Hematopoietic multipotent progenitor cell (in vitro differentiated cells): ENCODE measurements at regions not wholly inside any gene's neighbourhood (a gene's known extent, or its start where the extent isn't known, plus 50 kb on each side); places are given as distances from the start of the nearest gene placed in this dataset. TPM values are rescaled to one million over a fixed set of nuclear protein-coding genes. Genes with fewer than 3 reads are reported as not detected.

Experiments
- DNase-seq, 3 donors: peaks; one replicate each; pipeline ENCODE4 v3.0.0-alpha.2; 2011 to 2015; ENCODE audit warnings: low read depth in 2 of 3, low spot score in 2 of 3
- small RNA-seq: library from RNA; depleted of rRNA; stranded (forward); fragments of <200 nt; gene quantifications from one replicate; pipeline ENCODE3, GENCODE V24; 2012

GRCh38 chr15:77691607-77692006 lies 58.9 kb upstream of the LINGO1 start:
- no peak for DNase-seq

- no peak for DNase-seq
Measured at GRCh38 chr15:77689821-77690220, 57.1 kb upstream of the LINGO1 start.

DNA sequence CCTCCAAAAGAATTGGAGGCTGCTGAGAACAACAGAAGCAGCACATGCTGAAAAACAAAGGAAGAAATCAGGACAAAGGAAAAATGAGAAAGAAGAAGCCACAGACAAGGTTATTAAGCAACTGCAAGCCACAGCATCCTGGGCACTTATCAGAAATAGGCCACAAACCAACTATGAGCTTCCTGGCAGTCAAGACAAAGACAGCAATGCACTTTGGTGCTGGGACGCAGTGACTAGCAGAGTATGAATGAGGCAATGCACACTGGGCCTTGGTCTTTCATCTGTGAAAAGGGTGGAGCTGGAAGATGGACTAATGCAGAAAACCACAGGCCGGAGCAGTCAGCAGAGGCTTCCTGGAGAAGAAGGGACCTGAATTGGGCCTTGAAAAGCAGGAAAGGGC lies 56.0 kb upstream of the LINGO1 start:
- DNase-seq, result no peak

GRCh38 chr15:77688266-77688665 lies 55.6 kb upstream of the LINGO1 start:
- no peak for DNase-seq

- DNase-seq, result no peak
Measured at GRCh38 chr15:77685082-77685815, 52.5 kb upstream of the LINGO1 start.

- no peak for DNase-seq
Measured at GRCh38 chr15:77684341-77685081, 51.8 kb upstream of the LINGO1 start.

GRCh38 chr15:77682564-77682963 lies 49.9 kb upstream of the LINGO1 start:
- no peak for DNase-seq

Small RNAs in the stretch of these regions (small RNA-seq; reads per million reads assigned to genes)
- gene RN7SL214P, result not detected
